NCI-H1694 treated with DMSO at 0.1 percent for 48 hours (cell line): ENCODE measurements at regions not wholly inside any gene's neighbourhood (a gene's known extent, or its start where the extent isn't known, plus 50 kb on each side); places are given as distances from the start of the nearest gene placed in this dataset.

ENCODE experiments used
- DNase-seq: peaks from one replicate; lab custom pipeline; 2025; lab: John Stamatoyannopoulos, UW

DNA sequence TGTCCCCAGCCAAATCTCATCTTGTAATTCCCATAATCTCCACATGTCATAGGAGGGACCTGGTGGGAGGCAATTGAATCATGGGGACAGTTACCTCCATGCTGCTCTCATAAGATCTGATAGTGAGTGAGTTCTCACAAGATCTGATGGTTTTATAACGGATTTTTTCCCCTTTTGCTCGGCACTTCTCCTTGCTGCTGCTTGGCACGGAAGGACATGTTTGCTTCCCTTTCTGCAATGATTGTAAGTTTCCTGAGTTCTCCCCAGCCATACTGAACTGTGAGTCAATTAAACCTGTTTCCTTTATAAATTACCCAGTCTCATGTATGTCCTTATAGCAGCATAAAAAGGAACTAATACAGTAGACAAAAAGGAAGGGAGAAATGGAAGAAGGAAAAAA is 76.7 kb upstream of the CCNG1 start:
- DNase-seq, result no peak

DNA sequence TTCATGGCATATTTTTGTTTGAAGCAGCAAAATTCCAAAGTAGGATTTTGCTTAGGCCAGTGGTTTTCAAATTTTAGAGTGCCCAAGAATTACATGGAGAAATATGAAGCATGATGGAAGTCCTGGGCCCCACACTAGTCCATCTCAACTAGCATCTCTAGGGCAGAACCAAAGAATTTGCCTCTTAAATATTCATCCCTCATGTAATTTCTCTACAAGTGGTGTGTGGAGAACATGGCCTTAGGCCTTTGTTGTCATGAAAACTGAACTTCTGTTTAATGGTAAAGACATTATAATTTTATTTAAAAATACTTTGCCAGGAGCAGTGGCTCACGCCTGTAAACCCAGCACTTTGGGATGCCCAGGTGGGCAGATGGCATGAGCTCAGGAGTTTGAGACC is 75.9 kb upstream of the CCNG1 start:
- DNase-seq, result no peak

DNA sequence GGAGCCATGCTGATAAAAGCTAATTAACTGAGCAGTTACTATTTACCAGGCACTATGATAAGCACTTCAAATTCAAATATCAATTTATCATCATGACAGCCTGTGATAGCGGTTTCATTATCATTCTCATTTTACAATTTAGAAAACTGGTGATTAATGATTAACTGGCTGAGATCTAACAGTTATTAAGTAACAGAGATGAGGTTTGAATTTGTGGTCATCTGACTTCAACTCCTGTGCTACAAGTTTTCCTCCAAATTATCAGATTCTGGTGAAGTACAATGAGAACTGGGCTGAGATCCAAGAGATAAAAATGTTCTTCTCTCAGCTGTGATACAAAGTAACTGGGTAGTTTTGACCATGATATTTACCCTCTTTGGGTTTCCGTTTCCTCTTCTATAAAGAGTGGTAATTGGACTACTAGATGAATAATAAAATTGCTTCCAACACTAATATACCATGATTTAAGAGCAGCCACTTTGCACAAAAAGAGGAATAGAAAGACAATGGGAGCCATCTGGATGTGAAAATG is 74.5 kb upstream of the CCNG1 start:
- no peak for DNase-seq

DNA sequence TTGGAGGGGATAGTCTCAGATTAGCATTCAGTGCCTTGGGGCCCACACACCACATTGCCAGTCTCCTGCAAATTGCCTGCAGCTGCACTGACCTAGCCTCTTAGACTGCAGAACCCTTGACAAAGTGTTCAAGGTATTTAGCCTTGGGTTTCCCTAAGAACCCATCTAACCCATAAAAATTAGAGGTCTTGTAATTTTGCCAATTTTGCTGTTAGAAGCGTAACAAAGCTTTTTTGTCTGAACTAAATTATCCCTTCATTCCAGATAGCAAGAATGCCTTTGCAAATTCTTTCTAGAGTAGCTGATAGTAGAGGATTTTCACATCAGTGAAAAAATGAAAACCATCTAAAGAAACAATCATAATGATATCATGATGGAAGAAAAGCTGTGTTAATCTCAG is 74.0 kb upstream of the CCNG1 start:
- DNase-seq, result no peak

DNA sequence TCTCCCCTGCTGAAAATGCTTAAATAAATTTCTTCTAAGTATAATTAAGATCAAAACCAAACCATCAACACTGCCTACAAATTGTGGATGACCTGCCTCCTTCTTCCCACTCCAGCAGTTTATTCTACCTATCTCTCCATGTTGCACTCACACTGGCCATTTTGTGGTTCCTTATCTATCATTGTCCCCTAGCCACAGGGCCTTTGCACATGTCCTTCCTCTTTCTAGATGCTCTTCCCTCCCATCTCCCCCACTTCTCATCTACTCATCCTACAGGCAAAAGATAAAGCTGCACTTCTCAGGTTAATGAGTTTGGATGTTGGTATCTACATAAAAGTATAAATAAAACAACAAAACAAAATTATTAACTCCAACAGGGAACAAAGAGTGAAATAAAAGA is 70.6 kb upstream of the CCNG1 start:
- DNase-seq, result no peak

DNA sequence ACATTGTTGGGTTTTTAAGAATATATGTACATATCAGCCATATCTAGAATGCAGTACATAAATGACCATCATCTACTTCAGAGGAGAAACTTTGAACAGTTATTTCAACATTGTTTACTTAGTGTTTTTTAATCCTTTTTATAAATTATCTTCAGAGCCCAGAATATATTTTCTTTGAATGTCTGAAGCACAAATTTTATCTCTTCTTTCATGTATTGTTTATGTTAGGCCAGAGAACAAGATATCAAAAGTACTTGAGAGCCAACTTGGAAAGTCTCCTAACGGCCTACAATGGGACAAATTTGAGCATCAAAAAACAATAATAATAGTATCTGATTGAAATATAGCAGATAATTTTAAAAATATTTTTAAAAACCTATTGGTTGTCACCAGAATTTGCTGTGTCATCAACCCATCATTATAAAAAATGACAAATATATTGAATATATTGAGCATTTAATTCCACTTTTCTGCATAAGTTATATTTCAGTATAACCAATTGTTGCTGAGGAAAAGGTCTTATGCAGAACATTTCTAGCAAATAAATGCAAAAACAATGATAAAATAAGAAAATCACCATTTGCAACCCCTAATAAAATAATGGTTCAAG is 67.5 kb upstream of the CCNG1 start:
- DNase-seq, result no peak

DNA sequence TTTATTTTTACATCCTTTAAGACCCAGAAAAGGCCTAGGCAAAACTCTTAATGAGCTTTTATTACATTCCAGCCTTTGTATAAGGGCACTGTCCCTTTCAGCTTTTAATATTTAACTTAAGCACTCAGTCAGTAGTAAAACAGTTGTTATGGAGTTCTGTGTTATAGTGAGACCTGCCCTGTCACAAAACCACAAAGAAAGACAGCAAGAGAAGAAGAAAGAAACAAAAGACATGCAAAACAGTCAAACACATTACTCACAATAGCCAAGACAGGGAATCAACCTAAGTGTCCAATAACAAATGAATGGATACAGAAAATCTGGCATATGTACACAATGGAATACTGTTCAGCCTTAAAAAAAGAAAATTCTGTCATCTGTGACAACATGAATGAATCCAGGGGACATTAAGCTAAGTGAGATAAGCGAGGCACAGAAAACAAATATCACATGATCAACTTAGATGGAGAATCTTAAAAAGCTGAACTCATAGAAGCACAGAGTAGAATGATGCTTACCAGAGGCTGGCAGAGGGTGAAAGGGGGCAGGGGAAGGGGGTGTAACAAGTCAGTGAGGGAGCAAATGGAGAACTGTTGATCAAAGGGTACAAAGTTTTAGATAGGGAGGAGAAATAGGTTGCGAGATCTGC is 63.8 kb upstream of the CCNG1 start:
- DNase-seq, result no peak

DNA sequence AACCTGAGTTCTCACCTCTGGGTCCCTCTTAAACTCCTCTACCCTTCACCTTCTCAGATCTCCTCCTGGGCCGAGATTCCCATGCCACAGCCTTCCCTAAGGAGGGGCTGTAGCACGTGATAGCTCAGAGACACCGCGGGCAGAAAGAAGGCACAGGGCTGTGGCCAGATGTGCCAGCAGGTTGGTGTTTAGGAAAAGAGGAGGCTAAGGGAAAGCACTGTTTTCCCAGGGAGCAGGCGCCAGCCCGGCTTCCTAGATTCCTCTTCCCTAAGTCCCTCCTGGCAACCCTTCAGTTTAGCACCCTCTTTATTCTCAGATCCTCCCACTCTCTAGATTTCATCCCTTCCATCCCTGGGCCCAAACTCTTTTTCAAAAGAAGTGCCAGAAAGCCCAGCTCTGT is 59.4 kb upstream of the CCNG1 start:
- no peak for DNase-seq

DNA sequence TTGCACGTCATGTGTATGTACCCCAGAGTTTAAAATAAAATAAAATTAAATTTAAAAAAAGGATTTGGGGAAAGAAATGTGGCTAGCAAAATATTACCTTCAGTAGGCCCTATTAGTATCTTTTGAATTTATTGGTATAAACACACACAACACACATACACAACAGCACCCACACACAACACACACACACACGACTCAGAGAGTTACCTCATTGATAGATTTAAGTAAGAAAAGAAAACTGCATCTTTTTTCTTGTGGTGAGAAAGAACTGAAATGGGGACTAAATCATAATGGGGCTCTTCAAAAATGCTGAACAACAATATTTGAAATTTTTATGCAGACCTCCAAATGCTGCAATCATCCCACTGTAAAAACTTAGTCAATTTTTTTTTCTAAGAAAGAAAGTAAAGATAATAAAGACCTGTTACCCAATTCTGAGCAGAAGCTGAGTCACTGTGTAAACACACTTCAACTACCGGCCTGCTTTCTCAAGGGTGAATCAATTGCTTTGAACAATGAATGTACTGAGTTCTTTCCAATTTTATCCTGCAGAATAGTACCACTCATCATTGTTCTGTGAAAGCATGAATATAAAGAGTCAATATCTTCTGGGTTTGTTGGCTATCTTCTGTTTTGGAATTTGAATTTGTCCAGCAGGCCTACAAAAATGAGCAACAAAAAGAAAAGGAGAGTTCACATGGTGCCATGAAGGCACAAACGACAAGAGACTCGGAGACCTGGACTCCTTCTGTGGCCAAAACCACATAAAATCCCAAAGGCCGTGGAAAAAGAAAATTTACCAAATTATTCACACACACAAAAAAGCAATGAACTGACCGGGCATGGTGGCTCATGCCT is 57.9 kb upstream of the CCNG1 start:
- no peak for DNase-seq

DNA sequence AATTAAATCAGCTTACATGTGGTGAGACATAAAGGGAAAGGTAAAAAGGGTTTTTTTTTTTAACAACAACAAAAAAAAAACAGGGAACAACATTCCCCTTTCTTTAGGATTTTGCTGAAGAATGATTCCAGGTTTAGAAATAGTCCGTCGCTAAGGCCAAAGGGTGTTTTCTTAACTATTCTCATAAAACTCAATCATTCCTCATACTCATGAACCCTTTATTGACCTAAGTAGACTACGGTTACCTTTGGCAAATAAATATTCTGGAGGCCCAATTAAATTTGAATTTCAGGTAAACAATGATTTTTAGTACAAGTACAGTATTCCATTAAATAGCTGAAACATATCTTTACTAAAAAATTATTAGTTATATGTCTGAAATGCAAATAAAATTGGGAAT is 55.6 kb upstream of the CCNG1 start:
- no peak for DNase-seq

DNA sequence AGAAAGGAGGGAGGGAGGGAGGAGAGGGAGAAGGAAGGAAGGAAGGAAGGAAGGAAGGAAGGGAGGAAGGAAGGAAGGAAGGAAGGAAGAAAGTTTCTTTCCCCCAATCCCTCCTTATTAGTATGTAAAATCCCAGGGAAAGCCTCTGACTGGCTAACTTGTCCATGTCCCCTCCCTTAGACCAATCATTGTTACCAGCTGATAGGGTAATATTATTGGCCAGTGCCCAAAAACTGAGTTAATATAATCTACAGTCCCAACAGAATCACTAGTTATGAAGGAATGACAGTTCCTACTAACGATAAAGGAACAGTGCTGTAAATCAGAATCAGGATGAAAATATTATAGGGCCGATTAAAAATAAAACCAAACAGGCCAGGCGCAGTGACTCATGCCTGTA is 53.6 kb upstream of the CCNG1 start:
- DNase-seq, result no peak

DNA sequence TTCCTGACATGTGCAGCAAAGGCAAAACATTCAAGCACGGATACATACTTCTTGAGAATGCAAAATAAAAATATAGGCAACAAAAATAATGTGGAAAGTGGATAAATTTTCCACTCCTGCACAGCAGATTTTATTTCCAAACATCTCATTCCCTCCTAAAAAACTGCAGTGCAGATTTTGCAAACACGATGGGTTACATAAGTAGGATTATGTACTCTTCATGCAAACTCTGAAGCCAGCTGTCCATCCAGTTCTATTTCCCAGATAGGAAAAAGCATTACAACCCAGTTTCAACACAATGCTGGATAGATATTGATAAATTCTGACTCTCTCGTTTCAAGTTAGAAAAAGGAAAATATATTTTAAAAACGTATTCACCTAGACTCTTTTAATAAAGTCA is 52.7 kb upstream of the CCNG1 start:
- no peak for DNase-seq

DNA sequence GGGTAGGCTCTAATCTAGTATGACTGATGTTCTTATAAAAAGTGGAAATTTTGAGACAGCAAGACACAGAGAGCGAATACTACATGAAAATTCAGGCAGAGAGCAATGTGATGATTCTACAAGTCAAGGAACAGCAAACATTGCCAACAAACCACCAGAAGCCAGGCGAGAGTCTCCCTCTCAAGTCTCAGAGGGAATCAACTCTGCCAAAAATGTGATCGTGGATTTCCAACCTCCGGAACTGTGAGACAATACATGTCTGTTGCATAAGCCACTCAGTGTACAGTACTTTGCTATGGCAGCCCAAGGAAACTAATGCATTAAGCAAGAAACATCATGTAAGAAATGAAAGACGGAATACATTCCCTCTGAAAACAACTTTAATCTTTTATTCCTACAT is 52.1 kb upstream of the CCNG1 start:
- no peak for DNase-seq

DNA sequence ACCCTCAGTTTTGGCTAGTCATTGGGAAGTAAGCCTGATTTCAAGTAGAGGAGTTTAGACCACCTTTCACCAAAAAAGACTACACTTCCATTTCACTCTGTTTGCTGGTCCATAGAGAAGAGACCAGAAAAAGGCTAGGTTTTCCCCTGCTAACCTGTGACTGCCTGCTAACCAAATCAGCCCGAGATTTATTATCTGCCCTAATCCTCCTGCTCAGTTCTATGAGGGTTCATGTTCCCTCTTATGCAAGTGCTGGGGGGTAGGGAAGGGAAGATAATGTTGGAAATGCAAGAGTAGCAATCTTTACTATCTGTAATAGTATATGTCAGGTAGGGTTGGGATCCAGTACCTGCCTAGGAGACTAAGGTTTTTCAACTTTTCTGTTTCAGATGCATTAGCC is 51.6 kb upstream of the CCNG1 start:
- DNase-seq, result no peak

DNA sequence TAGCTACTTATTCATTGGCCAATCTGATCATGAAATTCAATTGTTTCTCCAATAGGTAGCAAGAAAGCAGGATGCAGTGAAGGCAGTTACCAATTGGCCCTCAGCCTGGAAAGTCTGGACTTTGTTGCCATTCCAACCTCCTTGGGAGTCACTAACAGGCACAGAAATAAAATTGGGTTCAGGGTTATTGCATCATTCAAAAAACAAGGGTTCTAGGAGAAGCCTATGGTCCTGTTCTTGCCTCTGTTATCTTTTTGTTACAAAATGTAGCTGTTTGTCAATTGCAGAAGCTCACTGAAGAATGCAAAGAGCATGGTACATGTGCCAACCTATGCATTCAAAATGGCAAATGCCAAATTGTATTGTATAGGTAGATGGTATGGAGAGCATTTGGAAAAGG is 51.0 kb upstream of the CCNG1 start:
- no peak for DNase-seq

DNA sequence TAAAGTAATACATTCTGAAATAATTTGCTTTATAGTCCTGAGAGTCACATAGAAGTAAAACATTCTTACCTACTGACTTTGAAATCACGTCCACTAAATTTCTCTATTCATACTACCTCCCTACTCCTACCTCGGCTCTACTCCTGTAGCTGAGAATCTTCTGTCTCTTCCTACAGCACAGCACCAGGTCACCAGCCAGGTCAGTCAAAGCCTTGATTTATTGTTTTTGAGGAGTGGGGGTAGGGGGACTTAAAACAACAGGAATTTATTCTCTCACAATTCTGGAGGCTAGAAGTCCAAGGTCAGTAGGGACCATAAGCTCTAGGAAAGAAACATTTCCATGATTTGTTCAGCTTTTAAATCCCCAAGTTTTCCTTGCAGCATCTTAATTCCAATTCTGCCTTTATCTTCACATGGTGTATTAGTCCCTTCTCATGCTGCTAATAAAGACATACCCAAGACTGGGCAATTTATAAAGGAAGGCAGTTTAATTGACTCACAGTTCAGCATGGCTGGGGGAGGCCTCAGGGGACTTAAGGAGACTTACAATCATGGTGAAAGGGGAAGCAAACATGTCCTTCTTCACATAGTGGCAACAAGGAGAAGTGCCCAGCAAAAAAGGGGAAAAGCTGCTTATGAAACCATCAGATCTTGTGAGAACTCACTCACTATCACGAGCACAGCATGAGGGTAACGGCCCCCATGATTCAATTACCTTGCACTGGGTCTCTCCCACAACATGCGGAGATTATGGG is 49.6 kb upstream of the CCNG1 start:
- DNase-seq, result no peak
